ENCODE measurements at regions not wholly inside any gene's neighbourhood (a gene's known extent, or its start where the extent isn't known, plus 50 kb on each side); places are given as distances from the start of the nearest gene placed in this dataset.
A peak's percentile ranks its signal among the peaks of the same experiment; 100 is the strongest.

- Mint-ChIP-seq H3K27ac (ENCODE audit: unreplicated experiment) (peak overlapping the region; percentile 68), H3K4me1 (ENCODE audit: low read depth, unreplicated experiment) (peaks cover 15% of the 10 kb centered on the region), H3K27me3 (ENCODE audit: unreplicated experiment) (no peaks in the 10 kb centered on the region), H3K4me3 (ENCODE audit: unreplicated experiment) (no peak overlapping the region), H3K9me3 (ENCODE audit: unreplicated experiment) (no peaks in the 10 kb centered on the region), H3K36me3 (ENCODE audit: unreplicated experiment) (no peaks in the 10 kb centered on the region)
- no peak for DNase-seq
- TF ChIP-seq CTCF (IDR thresholded peaks at IDR 0.05; ENCODE audit: partially characterized antibody, unreplicated experiment), result no peak
These were observed 78.8 kb upstream of the FAT4 start for GRCh38 chr4:125235971-125236370.

- TF ChIP-seq CTCF (IDR thresholded peaks at IDR 0.05; ENCODE audit: partially characterized antibody, unreplicated experiment), result no peak
- H3K4me3 Mint-ChIP-seq (ENCODE audit: unreplicated experiment), result no peak overlapping the region
- H3K9me3 Mint-ChIP-seq (ENCODE audit: unreplicated experiment), result no peaks in the 10 kb centered on the region
These were observed 83.1 kb upstream of the FAT4 start for GRCh38 chr4:125231661-125232060.

GRCh38 chr4:125229596-125230058 is 85.1 kb upstream of the FAT4 start:
- Mint-ChIP-seq H3K9me3 (ENCODE audit: unreplicated experiment) (no peaks in the 10 kb centered on the region), H3K4me1 (ENCODE audit: low read depth, unreplicated experiment) (peaks cover 2% of the 10 kb centered on the region), H3K27ac (ENCODE audit: unreplicated experiment) (no peak overlapping the region), H3K36me3 (ENCODE audit: unreplicated experiment) (peaks cover 3% of the 10 kb centered on the region), H3K27me3 (ENCODE audit: unreplicated experiment) (peaks cover 2% of the 10 kb centered on the region), H3K4me3 (ENCODE audit: unreplicated experiment) (no peak overlapping the region)
- DNase-seq, result no peak
- no peak for TF ChIP-seq CTCF (IDR thresholded peaks at IDR 0.05; ENCODE audit: partially characterized antibody, unreplicated experiment)

More at GRCh38 chr4:125231661-125232060, 83.1 kb upstream of the FAT4 start:
- Mint-ChIP-seq H3K27me3 (ENCODE audit: unreplicated experiment) (peaks cover 2% of the 10 kb centered on the region), H3K4me1 (ENCODE audit: low read depth, unreplicated experiment) (peaks cover 14% of the 10 kb centered on the region), H3K36me3 (ENCODE audit: unreplicated experiment) (peaks cover 3% of the 10 kb centered on the region), H3K27ac (ENCODE audit: unreplicated experiment) (no peak overlapping the region)
- DNase-seq, result no peak

- Mint-ChIP-seq H3K27me3 (ENCODE audit: unreplicated experiment) (peaks cover 2% of the 10 kb centered on the region), H3K4me1 (ENCODE audit: low read depth, unreplicated experiment) (no peaks in the 10 kb centered on the region), H3K27ac (ENCODE audit: unreplicated experiment) (no peak overlapping the region), H3K36me3 (ENCODE audit: unreplicated experiment) (peaks cover 3% of the 10 kb centered on the region), H3K9me3 (ENCODE audit: unreplicated experiment) (no peaks in the 10 kb centered on the region), H3K4me3 (ENCODE audit: unreplicated experiment) (no peak overlapping the region)
- TF ChIP-seq CTCF (IDR thresholded peaks at IDR 0.05; ENCODE audit: partially characterized antibody, unreplicated experiment), result no peak
- DNase-seq, result no peak
These were observed 88.9 kb upstream of the FAT4 start for GRCh38 chr4:125225806-125226205.

- TF ChIP-seq CTCF (IDR thresholded peaks at IDR 0.05; ENCODE audit: partially characterized antibody, unreplicated experiment), result no peak
- Mint-ChIP-seq H3K9me3 (ENCODE audit: unreplicated experiment) (no peaks in the 10 kb centered on the region), H3K27ac (ENCODE audit: unreplicated experiment) (no peak overlapping the region), H3K4me3 (ENCODE audit: unreplicated experiment) (no peak overlapping the region), H3K36me3 (ENCODE audit: unreplicated experiment) (no peaks in the 10 kb centered on the region), H3K27me3 (ENCODE audit: unreplicated experiment) (no peaks in the 10 kb centered on the region), H3K4me1 (ENCODE audit: low read depth, unreplicated experiment) (no peaks in the 10 kb centered on the region)
- DNase-seq, result no peak
These were observed 114.2 kb upstream of the FAT4 start for GRCh38 chr4:125200556-125200955.
